Keratinocyte (primary cell): ENCODE measurements at regions not wholly inside any gene's neighbourhood (a gene's known extent, or its start where the extent isn't known, plus 50 kb on each side); places are given as distances from the start of the nearest gene placed in this dataset.

ENCODE experiments used
- DNase-seq: peaks from one replicate; pipeline ENCODE4 v3.0.0-alpha.2; 2011; ENCODE audit warnings: low read depth, missing footprints, low spot score
- FAIRE-seq: peaks from 2 replicates; lab custom pipeline; 2011; peaks lifted over from hg19 to GRCh38; lab: Jason Lieb, UNC
- H2AFZ ChIP-seq: 2 replicates; pipeline ENCODE4 v1.6.0; 2012; ENCODE audit warnings: low read length, control low read depth, inconsistent platforms; ENCODE audit not compliant: control insufficient read depth
- H3K27ac ChIP-seq: 2 replicates; pipeline ENCODE4 v1.5.1; 2011; ENCODE audit warnings: low read length; ENCODE audit not compliant: control insufficient read depth, insufficient read depth
- H3K27me3 ChIP-seq: 3 replicates; pipeline ENCODE4 v1.6.0; 2011; ENCODE audit warnings: low read length; ENCODE audit not compliant: control insufficient read depth, insufficient read depth; ENCODE audit errors: extremely low read depth
- H3K36me3 ChIP-seq, 2 experiments: 2 replicates in 1 of 2; 3 replicates in 1 of 2; pipeline ENCODE4 v1.5.1; 2011; ENCODE audit warnings: low read length in 2 of 2, mild to moderate bottlenecking in 1 of 2; ENCODE audit not compliant: control insufficient read depth in 2 of 2, insufficient read depth in 2 of 2; ENCODE audit errors: extremely low read depth in 1 of 2
- H3K4me1 ChIP-seq: 3 replicates; pipeline ENCODE4 v1.5.1; 2011; ENCODE audit warnings: low read length; ENCODE audit not compliant: control insufficient read depth, insufficient read depth; ENCODE audit errors: extremely low read depth
- H3K4me2 ChIP-seq: 3 replicates; pipeline ENCODE4 v1.6.0; 2011; ENCODE audit warnings: low read depth, low read length; ENCODE audit not compliant: control insufficient read depth, insufficient read depth; ENCODE audit errors: extremely low read depth
- H3K4me3 ChIP-seq, 3 experiments: fragments of 200-600 bp in 1 of 3; sonication (generic) in 1 of 3; 2 replicates in 2 of 3; 3 replicates in 1 of 3; pipeline ENCODE4 v1.5.1; 2011 to 2016; ENCODE audit warnings: low read length in 3 of 3, mild to moderate bottlenecking in 3 of 3, control low read depth in 2 of 3, inconsistent platforms in 1 of 3, low read depth in 1 of 3, mixed read lengths in 1 of 3, mixed run types in 1 of 3, moderate library complexity in 1 of 3; ENCODE audit not compliant: control insufficient read depth in 2 of 3, insufficient read depth in 2 of 3; ENCODE audit errors: extremely low read depth in 1 of 3
- H3K79me2 ChIP-seq: 2 replicates; pipeline ENCODE4 v1.6.0; 2012; ENCODE audit warnings: low read length; ENCODE audit not compliant: control insufficient read depth, insufficient read depth
- H3K9ac ChIP-seq: 3 replicates; pipeline ENCODE4 v1.6.0; 2011; ENCODE audit warnings: low read length; ENCODE audit not compliant: control insufficient read depth, insufficient read depth; ENCODE audit errors: extremely low read depth
- H3K9me1 ChIP-seq: 3 replicates; pipeline ENCODE4 v1.6.0; 2011; ENCODE audit warnings: low read length; ENCODE audit not compliant: control insufficient read depth, insufficient read depth; ENCODE audit errors: extremely low read depth
- H3K9me3 ChIP-seq: 2 replicates; pipeline ENCODE4 v1.5.1; 2012; ENCODE audit warnings: low read depth, low read length; ENCODE audit not compliant: control insufficient read depth
- H4K20me1 ChIP-seq: 3 replicates; pipeline ENCODE4 v1.6.0; 2011; ENCODE audit warnings: low read length; ENCODE audit not compliant: control insufficient read depth, insufficient read depth; ENCODE audit errors: extremely low read depth
- CTCF ChIP-seq, 3 experiments: IDR thresholded peaks in 1 of 3; conservative IDR thresholded peaks in 1 of 3; optimal IDR thresholded peaks in 1 of 3; 2 replicates in 2 of 3; 3 replicates in 1 of 3; pipeline versions ENCODE3 to v1.5.1; 2011; ENCODE audit warnings: low read length in 3 of 3, mild to moderate bottlenecking in 3 of 3, moderate library complexity in 2 of 3, control low read depth in 1 of 3, inconsistent platforms in 1 of 3; ENCODE audit not compliant: insufficient read depth in 2 of 3; ENCODE audit errors: extremely low read depth in 1 of 3
- EZH2 ChIP-seq: IDR thresholded peaks from one replicate; pipeline ENCODE4 v1.6.1; 2012; ENCODE audit warnings: inconsistent platforms, mild to moderate bottlenecking, low read length, moderate library complexity
- dilution Hi-C: fragments of 300-500 bp; cut with MboI; formaldehyde crosslinking; loops from one replicate; pipeline ENCODE4 v1.7.0; 2020; ENCODE audit warnings: low sequenced_read_pairs; ENCODE audit not compliant: extremely low pct_ligation_motif_present

DNA sequence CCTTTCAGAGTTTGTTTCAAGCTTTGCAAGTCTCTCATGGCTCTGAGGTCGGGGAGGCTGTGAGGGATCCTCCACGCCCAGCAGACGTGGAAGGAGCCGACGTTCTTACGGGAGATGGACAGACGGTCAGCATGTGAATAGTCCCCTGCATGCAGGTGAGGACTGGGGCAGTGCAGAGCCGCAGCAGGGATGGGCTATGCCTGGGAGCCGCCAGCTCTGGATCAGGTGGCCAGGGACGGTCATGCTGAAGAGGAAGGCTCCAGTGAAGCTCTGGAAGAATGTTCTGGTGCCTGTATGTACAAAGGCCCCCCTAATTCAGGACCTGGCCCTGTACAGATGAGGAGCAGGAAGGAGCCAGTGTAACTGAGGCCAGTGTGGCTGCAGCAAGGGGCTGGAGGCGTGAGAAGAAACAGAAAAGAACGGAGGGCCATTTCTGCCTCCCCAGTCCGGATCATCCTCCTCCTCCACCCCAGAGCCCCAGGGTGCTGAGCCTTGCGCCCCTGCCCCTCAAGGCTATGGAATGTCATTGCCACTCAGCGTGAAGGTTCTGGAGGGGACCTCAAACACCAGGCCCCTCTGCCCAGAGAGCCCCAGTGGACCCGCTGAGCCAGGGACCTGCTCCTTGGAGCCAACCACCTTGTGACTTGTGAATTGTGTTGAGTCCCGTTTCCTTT, 96.8 kb upstream of the DIO3 start:
- TF ChIP-seq EZH2 (no peak), CTCF (optimal IDR thresholded peaks at IDR 0.05 in 1 of 3, IDR thresholded peaks at IDR 0.05 in 1 of 3, conservative IDR thresholded peaks at IDR 0.05 in 1 of 3; ENCODE audit: extremely low read depth in 1 of 3, insufficient read depth in 2 of 3, low read length in 3 of 3) (no peak)
- no peaks in the 10 kb centered on the region for H3K9me1 ChIP-seq
- dilution Hi-C loops = no loop called here
- H3K27ac ChIP-seq = no peak overlapping the region
- no peaks in the 10 kb centered on the region for H3K36me3 ChIP-seq
- DNase-seq = no peak
- no peaks in the 10 kb centered on the region for H3K79me2 ChIP-seq
- H3K4me1 ChIP-seq = no peaks in the 10 kb centered on the region
- no peak overlapping the region for H3K4me2 ChIP-seq
- no peak overlapping the region for H3K4me3 ChIP-seq
- no peak for FAIRE-seq
- H2AFZ ChIP-seq = no peak overlapping the region
- peaks cover 15% of the 10 kb centered on the region for H3K27me3 ChIP-seq
- peaks cover 3% of the 10 kb centered on the region for H3K9me3 ChIP-seq
- no peaks in the 10 kb centered on the region for H4K20me1 ChIP-seq
- no peak overlapping the region for H3K9ac ChIP-seq

DNA sequence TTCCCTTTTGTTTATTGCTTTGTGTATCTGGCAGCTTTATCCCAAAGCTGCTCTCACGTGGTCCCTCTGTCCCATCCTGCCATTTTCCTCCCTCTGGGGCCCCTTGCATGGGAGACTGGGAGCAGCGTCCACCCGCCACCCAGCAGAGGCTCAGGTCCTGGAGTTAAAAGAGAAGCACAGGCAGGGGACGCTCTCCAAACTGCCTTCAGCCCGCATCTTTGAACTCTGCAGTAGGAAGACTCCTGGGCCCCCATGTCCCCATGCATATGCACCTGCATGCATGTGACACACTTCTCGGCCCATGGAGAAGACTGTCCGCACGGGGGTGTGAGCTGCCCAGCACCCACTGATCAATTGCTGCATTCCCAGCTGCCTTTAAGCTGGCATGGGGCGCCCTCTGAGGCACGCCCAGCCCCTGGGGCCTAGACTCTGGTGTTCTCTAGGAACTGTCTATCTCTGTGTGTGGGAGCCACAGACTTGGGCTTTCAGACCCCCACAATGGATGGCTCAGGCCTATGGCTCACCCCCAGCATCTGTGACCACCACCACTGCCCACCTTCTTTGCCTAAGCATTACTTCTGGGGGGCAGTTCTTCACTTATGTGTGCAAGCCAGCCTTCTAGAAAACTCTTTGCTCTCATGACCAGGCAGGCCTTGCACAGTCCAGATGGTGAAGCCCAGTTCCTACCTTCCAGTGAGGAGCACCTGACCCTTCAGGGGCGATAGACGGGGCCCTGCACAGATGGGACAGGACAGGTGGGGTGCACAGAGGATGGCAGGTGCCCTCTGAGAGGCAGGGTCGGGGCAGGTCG, 96.1 kb upstream of the DIO3 start:
- H3K4me2 ChIP-seq = no peak overlapping the region
- H2AFZ ChIP-seq = no peak overlapping the region
- no peaks in the 10 kb centered on the region for H3K36me3 ChIP-seq
- H3K9me1 ChIP-seq = no peaks in the 10 kb centered on the region
- H3K4me1 ChIP-seq = no peaks in the 10 kb centered on the region
- no peak overlapping the region for H3K4me3 ChIP-seq
- DNase-seq (no peak), FAIRE-seq (no peak)
- peaks cover 3% of the 10 kb centered on the region for H3K9me3 ChIP-seq
- no peak for TF ChIP-seq CTCF (optimal IDR thresholded peaks at IDR 0.05 in 1 of 3, IDR thresholded peaks at IDR 0.05 in 1 of 3, conservative IDR thresholded peaks at IDR 0.05 in 1 of 3; ENCODE audit: extremely low read depth in 1 of 3, insufficient read depth in 2 of 3, low read length in 3 of 3)
- TF ChIP-seq EZH2 = no peak
- no peak overlapping the region for H3K9ac ChIP-seq
- H3K27me3 ChIP-seq = peaks cover 11% of the 10 kb centered on the region
- H3K27ac ChIP-seq = no peak overlapping the region
- no peaks in the 10 kb centered on the region for H4K20me1 ChIP-seq
- dilution Hi-C loops = no loop called here
- H3K79me2 ChIP-seq = no peaks in the 10 kb centered on the region
